ENCODE measurements at regions not wholly inside any gene's neighbourhood (a gene's known extent, or its start where the extent isn't known, plus 50 kb on each side); places are given as distances from the start of the nearest gene placed in this dataset.

DNA sequence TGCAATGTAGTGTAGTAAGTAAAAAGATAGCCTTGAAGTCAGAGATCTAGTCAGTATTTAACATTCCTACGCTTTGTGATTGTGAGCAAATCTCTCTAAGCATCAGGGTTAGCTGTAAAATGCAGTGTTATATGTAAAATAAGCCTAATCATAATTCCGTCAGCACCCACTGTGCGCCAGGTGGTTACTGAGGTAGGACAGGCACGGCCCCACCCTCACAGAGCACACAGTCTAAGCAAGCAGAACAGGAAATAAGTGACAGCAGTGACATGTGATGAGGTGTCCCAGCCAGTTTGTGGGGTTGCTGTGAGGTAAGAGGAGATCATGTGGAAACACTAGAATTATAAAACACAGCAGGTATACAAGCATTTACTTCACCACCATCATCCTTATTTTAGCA is 267.1 kb downstream of the ICOS start:
- no peaks in the 10 kb centered on the region for H3K9me3 ChIP-seq
- intact Hi-C loops (cut with DNase I; ENCODE audit: low total_unique reads) = no loop called here
- H3K4me1 ChIP-seq = no peaks in the 10 kb centered on the region
- WGBS, 5 donors = 73 to 86% (median 80%) methylated on average over 4 of the region's 4 CpGs
- H3K27ac ChIP-seq = no peak overlapping the region
- H3K4me3 ChIP-seq = no peak overlapping the region
- H3K36me3 ChIP-seq = no peaks in the 10 kb centered on the region
- H3K27me3 ChIP-seq = no peaks in the 10 kb centered on the region
- TF ChIP-seq, protein P1, sequence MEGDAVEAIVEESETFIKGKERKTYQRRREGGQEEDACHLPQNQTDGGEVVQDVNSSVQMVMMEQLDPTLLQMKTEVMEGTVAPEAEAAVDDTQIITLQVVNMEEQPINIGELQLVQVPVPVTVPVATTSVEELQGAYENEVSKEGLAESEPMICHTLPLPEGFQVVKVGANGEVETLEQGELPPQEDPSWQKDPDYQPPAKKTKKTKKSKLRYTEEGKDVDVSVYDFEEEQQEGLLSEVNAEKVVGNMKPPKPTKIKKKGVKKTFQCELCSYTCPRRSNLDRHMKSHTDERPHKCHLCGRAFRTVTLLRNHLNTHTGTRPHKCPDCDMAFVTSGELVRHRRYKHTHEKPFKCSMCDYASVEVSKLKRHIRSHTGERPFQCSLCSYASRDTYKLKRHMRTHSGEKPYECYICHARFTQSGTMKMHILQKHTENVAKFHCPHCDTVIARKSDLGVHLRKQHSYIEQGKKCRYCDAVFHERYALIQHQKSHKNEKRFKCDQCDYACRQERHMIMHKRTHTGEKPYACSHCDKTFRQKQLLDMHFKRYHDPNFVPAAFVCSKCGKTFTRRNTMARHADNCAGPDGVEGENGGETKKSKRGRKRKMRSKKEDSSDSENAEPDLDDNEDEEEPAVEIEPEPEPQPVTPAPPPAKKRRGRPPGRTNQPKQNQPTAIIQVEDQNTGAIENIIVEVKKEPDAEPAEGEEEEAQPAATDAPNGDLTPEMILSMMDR (IDR thresholded peaks at IDR 0.05) = no peak
- TF ChIP-seq EP300 (IDR thresholded peaks at IDR 0.05) (no peak), POLR2A (IDR thresholded peaks at IDR 0.05) (no peak), POLR2AphosphoS5 (IDR thresholded peaks at IDR 0.05) (no peak)
- peak in 1 of 2 donors; percentile 30 for DNase-seq

DNA sequence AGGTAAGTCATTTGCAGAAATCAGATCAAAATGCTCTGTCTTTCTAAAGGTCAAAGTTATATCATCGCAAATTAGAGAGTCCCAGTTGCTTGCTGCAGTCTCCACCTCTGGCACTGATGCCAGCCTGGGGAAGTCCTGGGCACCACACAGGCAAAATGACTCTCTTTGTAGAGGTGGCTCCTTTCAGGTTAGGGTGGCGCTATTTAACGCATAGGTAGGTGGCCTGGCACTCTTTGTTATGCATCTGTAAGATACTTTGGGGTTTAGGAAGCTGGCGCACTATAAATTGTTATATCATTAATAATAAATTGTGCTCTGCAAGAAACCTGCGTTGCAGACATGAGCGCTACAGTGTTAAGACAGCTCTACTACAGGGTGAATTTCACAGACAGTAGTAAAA is 268.5 kb downstream of the ICOS start:
- no peak overlapping the region for H3K27ac ChIP-seq
- no peaks in the 10 kb centered on the region for H3K9me3 ChIP-seq
- intact Hi-C loops (cut with DNase I; ENCODE audit: low total_unique reads) = no loop called here
- H3K36me3 ChIP-seq = no peaks in the 10 kb centered on the region
- H3K4me3 ChIP-seq = no peak overlapping the region
- no peaks in the 10 kb centered on the region for H3K27me3 ChIP-seq
- WGBS, 5 donors = 68 to 82% (median 76%) methylated on average over 6 of the region's 6 CpGs
- no peak for DNase-seq
- H3K4me1 ChIP-seq = no peaks in the 10 kb centered on the region
- TF ChIP-seq POLR2A (IDR thresholded peaks at IDR 0.05) (no peak), POLR2AphosphoS5 (IDR thresholded peaks at IDR 0.05) (no peak), EP300 (IDR thresholded peaks at IDR 0.05) (no peak)
- TF ChIP-seq, protein P1 (IDR thresholded peaks at IDR 0.05) = no peak

DNA sequence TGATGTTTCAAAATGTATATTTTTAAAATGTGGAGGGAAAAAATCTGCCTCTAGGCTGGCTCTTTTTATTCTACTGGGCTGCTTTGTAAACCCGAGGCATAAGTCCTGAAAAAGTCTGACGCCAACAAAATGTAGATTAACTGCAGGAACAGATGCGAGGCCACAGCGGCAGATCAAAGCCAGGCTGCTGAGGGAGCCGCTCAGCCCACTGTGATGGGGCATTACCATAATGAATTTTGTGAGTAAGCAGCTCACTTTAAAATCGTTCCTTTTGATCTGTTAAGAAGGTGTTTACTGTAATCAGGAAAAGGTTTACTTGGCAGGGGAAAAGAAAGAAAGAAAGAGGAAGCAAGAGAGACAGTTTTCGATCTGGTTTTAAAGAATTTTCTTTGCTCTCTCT is 269.0 kb downstream of the ICOS start:
- no peak for TF ChIP-seq POLR2AphosphoS5 (IDR thresholded peaks at IDR 0.05)
- TF ChIP-seq POLR2A (IDR thresholded peaks at IDR 0.05) = no peak
- TF ChIP-seq, protein P1 (IDR thresholded peaks at IDR 0.05) = no peak
- no peak for TF ChIP-seq EP300 (IDR thresholded peaks at IDR 0.05)
- intact Hi-C loops (cut with DNase I; ENCODE audit: low total_unique reads) = no loop called here
- H3K27me3 ChIP-seq = no peaks in the 10 kb centered on the region
- no peak overlapping the region for H3K27ac ChIP-seq
- H3K36me3 ChIP-seq = no peaks in the 10 kb centered on the region
- WGBS, 5 donors = 18 to 37% (median 32%) methylated on average over 7 of the region's 7 CpGs
- no peaks in the 10 kb centered on the region for H3K4me1 ChIP-seq
- peak in 1 of 2 donors; percentile 21 for DNase-seq
- H3K4me3 ChIP-seq = no peak overlapping the region
- no peaks in the 10 kb centered on the region for H3K9me3 ChIP-seq

DNA sequence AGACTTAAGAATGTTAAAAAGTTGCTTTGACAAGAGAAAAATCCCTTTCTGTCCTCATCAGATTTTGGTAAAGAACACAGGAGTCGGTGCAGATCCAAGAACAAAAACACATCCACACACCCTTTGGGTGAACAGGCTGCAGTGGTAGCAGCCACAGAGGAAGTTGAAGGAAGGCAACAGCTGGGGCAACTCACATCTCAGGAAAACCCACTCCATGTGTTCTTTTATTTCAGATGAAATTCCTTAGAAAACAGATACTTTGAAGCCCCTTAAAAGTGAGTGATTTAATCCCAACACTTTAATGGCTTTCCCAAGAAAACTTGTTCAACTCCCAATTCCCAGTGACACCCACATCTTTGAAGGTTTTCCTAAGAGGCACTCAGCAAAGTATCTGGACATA is 271.3 kb downstream of the ICOS start:
- H3K36me3 ChIP-seq = no peaks in the 10 kb centered on the region
- no peaks in the 10 kb centered on the region for H3K4me1 ChIP-seq
- 63 to 87% (median 76%) methylated on average over 1 of the region's 1 CpG for WGBS, 5 donors
- H3K27ac ChIP-seq = no peak overlapping the region
- TF ChIP-seq, protein P1 (IDR thresholded peaks at IDR 0.05) = no peak
- TF ChIP-seq POLR2AphosphoS5 (IDR thresholded peaks at IDR 0.05) = no peak
- TF ChIP-seq POLR2A (IDR thresholded peaks at IDR 0.05) = no peak
- TF ChIP-seq EP300 (IDR thresholded peaks at IDR 0.05) = no peak
- no peaks in the 10 kb centered on the region for H3K27me3 ChIP-seq
- no peaks in the 10 kb centered on the region for H3K9me3 ChIP-seq
- no peak for DNase-seq
- intact Hi-C loops (cut with DNase I; ENCODE audit: low total_unique reads) = no loop called here
- no peak overlapping the region for H3K4me3 ChIP-seq

Measured in stomach (tissue), 8 donors.